ENCODE measurements at regions not wholly inside any gene's neighbourhood (a gene's known extent, or its start where the extent isn't known, plus 50 kb on each side); places are given as distances from the start of the nearest gene placed in this dataset.

DNA sequence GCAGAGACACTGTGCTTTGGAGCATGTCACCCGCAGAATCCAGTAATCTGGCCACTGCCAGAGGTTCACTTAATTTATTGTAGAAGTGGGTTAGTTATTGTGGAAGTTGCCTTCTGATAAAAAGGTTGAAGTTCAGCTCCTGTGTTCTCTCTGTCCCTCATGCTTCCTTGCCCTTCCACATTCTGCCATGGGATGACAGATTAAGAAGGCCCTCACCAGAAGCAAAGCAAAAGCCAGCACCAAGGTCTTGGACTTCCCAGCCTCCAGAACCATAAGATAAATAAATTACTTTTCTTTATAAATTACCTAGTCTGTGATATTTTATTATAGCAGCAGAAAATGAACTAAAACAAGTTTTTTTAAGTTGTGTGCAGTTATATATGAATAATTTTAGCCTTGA, 145.0 kb upstream of the SH3BP4 start:
- no peak overlapping the region for H3K27ac ChIP-seq (ENCODE audit: low read depth, low read length, poor library complexity, severe bottlenecking)
- no peak overlapping the region for H3K4me3 ChIP-seq (ENCODE audit: low read depth, low read length, poor library complexity, severe bottlenecking)
- H2AFZ ChIP-seq (ENCODE audit: low read length), result no peak overlapping the region
- no peaks in the 10 kb centered on the region for H3K36me3 ChIP-seq (ENCODE audit: insufficient read depth, low read length)
- TF ChIP-seq, protein P1, sequence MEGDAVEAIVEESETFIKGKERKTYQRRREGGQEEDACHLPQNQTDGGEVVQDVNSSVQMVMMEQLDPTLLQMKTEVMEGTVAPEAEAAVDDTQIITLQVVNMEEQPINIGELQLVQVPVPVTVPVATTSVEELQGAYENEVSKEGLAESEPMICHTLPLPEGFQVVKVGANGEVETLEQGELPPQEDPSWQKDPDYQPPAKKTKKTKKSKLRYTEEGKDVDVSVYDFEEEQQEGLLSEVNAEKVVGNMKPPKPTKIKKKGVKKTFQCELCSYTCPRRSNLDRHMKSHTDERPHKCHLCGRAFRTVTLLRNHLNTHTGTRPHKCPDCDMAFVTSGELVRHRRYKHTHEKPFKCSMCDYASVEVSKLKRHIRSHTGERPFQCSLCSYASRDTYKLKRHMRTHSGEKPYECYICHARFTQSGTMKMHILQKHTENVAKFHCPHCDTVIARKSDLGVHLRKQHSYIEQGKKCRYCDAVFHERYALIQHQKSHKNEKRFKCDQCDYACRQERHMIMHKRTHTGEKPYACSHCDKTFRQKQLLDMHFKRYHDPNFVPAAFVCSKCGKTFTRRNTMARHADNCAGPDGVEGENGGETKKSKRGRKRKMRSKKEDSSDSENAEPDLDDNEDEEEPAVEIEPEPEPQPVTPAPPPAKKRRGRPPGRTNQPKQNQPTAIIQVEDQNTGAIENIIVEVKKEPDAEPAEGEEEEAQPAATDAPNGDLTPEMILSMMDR (IDR thresholded peaks at IDR 0.05; ENCODE audit: low read length), result no peak
- TF ChIP-seq EZH2 (IDR thresholded peaks at IDR 0.05; ENCODE audit: borderline replicate concordance, low read length), result no peak
- no peaks in the 10 kb centered on the region for H3F3A ChIP-seq (ENCODE audit: insufficient read depth, low read length)
- no peak overlapping the region for H3K4me2 ChIP-seq (ENCODE audit: low read length)
- no peaks in the 10 kb centered on the region for H3K9me3 ChIP-seq (ENCODE audit: low read length)
- no peaks in the 10 kb centered on the region for H3K4me1 ChIP-seq (ENCODE audit: insufficient read depth, low read length, severe bottlenecking)
- H3K27me3 ChIP-seq (ENCODE audit: insufficient read depth, low read length), result no peaks in the 10 kb centered on the region
- H4K20me1 ChIP-seq (ENCODE audit: insufficient read depth, low read length), result no peaks in the 10 kb centered on the region
- H3K79me2 ChIP-seq (ENCODE audit: insufficient read depth, low read length), result no peaks in the 10 kb centered on the region
- H3K9ac ChIP-seq (ENCODE audit: low read length), result no peak overlapping the region
- H3K9me2 ChIP-seq (ENCODE audit: low read depth, low read length), result no peaks in the 10 kb centered on the region

DNA sequence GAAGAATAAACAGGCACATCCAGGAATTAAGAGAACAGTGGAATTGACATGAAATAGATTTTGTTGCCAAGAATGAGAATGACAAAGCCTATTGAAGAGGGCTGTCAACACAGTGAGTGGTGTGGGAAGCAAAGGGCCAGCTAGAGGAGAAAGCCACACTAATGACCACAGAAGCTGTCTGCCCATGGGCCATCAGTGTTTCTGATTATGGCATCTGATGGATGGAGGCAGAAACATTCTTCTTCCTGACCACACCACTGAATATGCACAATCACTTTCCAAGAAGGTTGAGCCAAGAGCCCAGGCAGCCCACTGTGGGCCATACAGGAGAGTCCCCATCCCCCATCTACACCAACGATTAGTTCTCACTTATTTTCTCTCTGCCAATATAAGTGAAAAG, 146.0 kb upstream of the SH3BP4 start:
- no peaks in the 10 kb centered on the region for H3K9me3 ChIP-seq (ENCODE audit: low read length)
- H3K4me1 ChIP-seq (ENCODE audit: insufficient read depth, low read length, severe bottlenecking), result no peaks in the 10 kb centered on the region
- H3K27me3 ChIP-seq (ENCODE audit: insufficient read depth, low read length), result no peaks in the 10 kb centered on the region
- no peaks in the 10 kb centered on the region for H3K9me2 ChIP-seq (ENCODE audit: low read depth, low read length)
- H3K36me3 ChIP-seq (ENCODE audit: insufficient read depth, low read length), result no peaks in the 10 kb centered on the region
- no peak overlapping the region for H2AFZ ChIP-seq (ENCODE audit: low read length)
- no peaks in the 10 kb centered on the region for H3F3A ChIP-seq (ENCODE audit: insufficient read depth, low read length)
- H4K20me1 ChIP-seq (ENCODE audit: insufficient read depth, low read length), result no peaks in the 10 kb centered on the region
- TF ChIP-seq, protein P1 (IDR thresholded peaks at IDR 0.05; ENCODE audit: low read length), result no peak
- TF ChIP-seq EZH2 (IDR thresholded peaks at IDR 0.05; ENCODE audit: borderline replicate concordance, low read length), result no peak
- no peak overlapping the region for H3K27ac ChIP-seq (ENCODE audit: low read depth, low read length, poor library complexity, severe bottlenecking)
- H3K4me3 ChIP-seq (ENCODE audit: low read depth, low read length, poor library complexity, severe bottlenecking), result no peak overlapping the region
- H3K9ac ChIP-seq (ENCODE audit: low read length), result no peak overlapping the region
- no peak overlapping the region for H3K4me2 ChIP-seq (ENCODE audit: low read length)
- H3K79me2 ChIP-seq (ENCODE audit: insufficient read depth, low read length), result no peaks in the 10 kb centered on the region

DNA sequence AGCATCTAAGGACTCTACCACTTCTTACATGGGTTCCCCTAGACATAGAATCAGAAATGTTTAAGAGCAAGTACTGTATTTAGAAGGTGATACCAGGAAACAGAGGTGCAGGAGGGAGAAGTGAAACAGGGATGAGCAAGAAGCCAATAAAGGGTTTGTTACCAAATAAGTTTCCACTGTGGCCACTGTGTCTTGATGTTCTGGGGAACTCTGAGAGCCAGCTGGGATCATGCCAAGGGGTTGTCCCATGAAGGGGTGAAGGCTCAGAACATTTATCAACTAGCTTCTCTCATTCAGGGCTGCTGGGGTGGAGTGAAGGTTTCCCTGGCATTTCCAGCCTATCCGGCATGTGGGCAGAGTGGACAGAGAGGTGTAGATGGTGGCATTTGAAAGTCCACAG, 147.1 kb upstream of the SH3BP4 start:
- TF ChIP-seq EZH2 (IDR thresholded peaks at IDR 0.05; ENCODE audit: borderline replicate concordance, low read length), result no peak
- TF ChIP-seq, protein P1 (IDR thresholded peaks at IDR 0.05; ENCODE audit: low read length), result no peak
- no peak overlapping the region for H3K4me2 ChIP-seq (ENCODE audit: low read length)
- H3K9me3 ChIP-seq (ENCODE audit: low read length), result no peaks in the 10 kb centered on the region

More for the DNA sequence above, 147.1 kb upstream of the SH3BP4 start:
- no peak overlapping the region for H2AFZ ChIP-seq (ENCODE audit: low read length)
- no peaks in the 10 kb centered on the region for H4K20me1 ChIP-seq (ENCODE audit: insufficient read depth, low read length)
- no peak overlapping the region for H3K27ac ChIP-seq (ENCODE audit: low read depth, low read length, poor library complexity, severe bottlenecking)
- no peaks in the 10 kb centered on the region for H3K27me3 ChIP-seq (ENCODE audit: insufficient read depth, low read length)
- H3K36me3 ChIP-seq (ENCODE audit: insufficient read depth, low read length), result no peaks in the 10 kb centered on the region
- H3K9me2 ChIP-seq (ENCODE audit: low read depth, low read length), result no peaks in the 10 kb centered on the region
- no peak overlapping the region for H3K4me3 ChIP-seq (ENCODE audit: low read depth, low read length, poor library complexity, severe bottlenecking)
- no peaks in the 10 kb centered on the region for H3F3A ChIP-seq (ENCODE audit: insufficient read depth, low read length)
- H3K79me2 ChIP-seq (ENCODE audit: insufficient read depth, low read length), result no peaks in the 10 kb centered on the region
- no peaks in the 10 kb centered on the region for H3K4me1 ChIP-seq (ENCODE audit: insufficient read depth, low read length, severe bottlenecking)
- H3K9ac ChIP-seq (ENCODE audit: low read length), result no peak overlapping the region

All from OCI-LY1 (cell line).